Hypothalamus (tissue), 51 donors: ENCODE measurements at regions not wholly inside any gene's neighbourhood (a gene's known extent, or its start where the extent isn't known, plus 50 kb on each side); places are given as distances from the start of the nearest gene placed in this dataset.
"Not testable (repeated sequence)": the region's sequence is repeated elsewhere in the genome, so short reads cannot be mapped to it uniquely, and the experiment has no call there.

Source experiments
- DNase-seq, 51 donors: peaks; one replicate each; lab custom pipeline; 2025; lab: John Stamatoyannopoulos, UW

GRCh38 chr1:120282744-120283464 is 106.6 kb upstream of the SEC22B start:
- DNase-seq, result not testable (repeated sequence)

- not testable (repeated sequence) for DNase-seq
Observed at GRCh38 chr1:120278259-120278610, 101.9 kb upstream of the SEC22B start.

- not testable (repeated sequence) for DNase-seq
Observed at GRCh38 chr1:120277428-120278258, 101.3 kb upstream of the SEC22B start.

- not testable (repeated sequence) for DNase-seq
Observed at GRCh38 chr1:120276710-120277109, 100.4 kb upstream of the SEC22B start.

- not testable (repeated sequence) for DNase-seq
Observed at GRCh38 chr1:120274438-120274837, 98.1 kb upstream of the SEC22B start.

GRCh38 chr1:120273363-120273762 is 97.0 kb upstream of the SEC22B start:
- DNase-seq, result not testable (repeated sequence)

- DNase-seq, result not testable (repeated sequence)
Observed at GRCh38 chr1:120272242-120272641, 95.9 kb upstream of the SEC22B start.

GRCh38 chr1:120271561-120272221 is 95.4 kb upstream of the SEC22B start:
- not testable (repeated sequence) for DNase-seq

- DNase-seq, result not testable (repeated sequence)
Observed at GRCh38 chr1:120267894-120268551, 91.7 kb upstream of the SEC22B start.

GRCh38 chr1:120264564-120264963 is 88.2 kb upstream of the SEC22B start:
- not testable (repeated sequence) for DNase-seq

GRCh38 chr1:120262791-120263751 is 86.8 kb upstream of the SEC22B start:
- DNase-seq, result not testable (repeated sequence)

GRCh38 chr1:120257778-120258105 is 81.4 kb upstream of the SEC22B start:
- not testable (repeated sequence) for DNase-seq

GRCh38 chr1:120257064-120257777 is 80.9 kb upstream of the SEC22B start:
- not testable (repeated sequence) for DNase-seq

GRCh38 chr1:120250756-120251155 is 74.4 kb upstream of the SEC22B start:
- not testable (repeated sequence) for DNase-seq

- not testable (repeated sequence) for DNase-seq
Observed at GRCh38 chr1:120248726-120249427, 72.6 kb upstream of the SEC22B start.

GRCh38 chr1:120248203-120248602 is 71.9 kb upstream of the SEC22B start:
- DNase-seq, result not testable (repeated sequence)

- not testable (repeated sequence) for DNase-seq
Observed at GRCh38 chr1:120243867-120244266, 67.5 kb upstream of the SEC22B start.

GRCh38 chr1:120242582-120242981 is 66.3 kb upstream of the SEC22B start:
- not testable (repeated sequence) for DNase-seq
